SK-N-MC (cell line): ENCODE measurements at regions not wholly inside any gene's neighbourhood (a gene's known extent, or its start where the extent isn't known, plus 50 kb on each side); places are given as distances from the start of the nearest gene placed in this dataset.

Experiments
- EZH2 ChIP-seq: fragments of 200-600 bp; sonication (generic); IDR thresholded peaks from one replicate; pipeline ENCODE4 v1.6.1; 2017; ENCODE audit warnings: antibody characterized with exemption
- FOXP2 ChIP-seq: optimal IDR thresholded peaks from 2 replicates; pipeline ENCODE3; 2011; ENCODE audit warnings: mild to moderate bottlenecking, moderate library complexity; ENCODE audit not compliant: insufficient read depth; ENCODE audit errors: extremely low read length, control extremely low read depth
- POLR2AphosphoS5 ChIP-seq: IDR thresholded peaks from 2 replicates; pipeline ENCODE4 v1.6.1; 2012; ENCODE audit warnings: mild to moderate bottlenecking, low read depth, low read length, borderline replicate concordance

DNA sequence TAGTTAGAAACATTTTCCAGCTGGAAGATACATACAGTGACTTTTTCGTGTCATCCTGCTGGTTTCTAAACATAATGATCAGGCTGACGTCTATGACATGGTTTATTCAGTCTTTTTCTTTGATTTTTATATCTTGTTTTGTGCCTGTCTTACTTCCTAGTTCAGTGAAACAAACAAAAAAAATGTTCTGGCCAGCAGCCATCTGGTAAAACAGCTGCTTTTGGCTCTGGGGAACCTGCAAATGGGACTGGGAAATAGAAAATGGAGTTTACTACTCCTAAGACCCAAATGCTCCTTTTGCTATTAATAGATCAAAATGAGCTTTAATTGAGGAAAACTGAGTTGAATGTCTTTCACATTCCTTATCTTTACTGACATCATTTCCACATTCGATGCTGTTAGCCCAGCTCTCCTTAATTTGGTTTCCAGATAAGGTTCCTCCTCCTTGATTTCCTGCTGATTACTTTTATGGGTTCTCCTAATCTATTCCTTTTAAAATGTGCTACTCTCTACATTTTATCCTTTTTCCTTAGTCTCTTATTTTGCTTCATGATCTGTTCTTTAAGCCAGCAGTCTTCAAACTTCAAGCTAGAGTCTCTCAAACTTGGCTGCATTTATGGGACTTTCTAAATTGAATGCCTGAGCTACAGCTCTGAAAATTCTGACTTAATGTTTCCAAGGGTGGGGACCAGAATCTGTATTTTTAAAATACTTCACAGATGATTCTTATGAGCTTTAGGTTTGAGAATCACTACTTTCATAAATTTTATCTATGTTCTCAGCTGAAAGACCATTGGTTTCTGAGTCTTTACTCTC is 499.5 kb downstream of the ANKRD50 start:
- TF ChIP-seq POLR2AphosphoS5 (no peak), EZH2 (no peak), FOXP2 (no peak)
